H9 (cell line): ENCODE measurements at regions not wholly inside any gene's neighbourhood (a gene's known extent, or its start where the extent isn't known, plus 50 kb on each side); places are given as distances from the start of the nearest gene placed in this dataset.

Experiments used
- DNase-seq: peaks from one replicate; pipeline ENCODE4 v3.0.0-alpha.2; 2017
- H2AFZ ChIP-seq: one replicate; pipeline ENCODE4 v1.6.1; 2013; ENCODE audit warnings: mild to moderate bottlenecking, low read length, control low read depth, moderate library complexity
- H2AK5ac ChIP-seq: 2 replicates; pipeline ENCODE4 v1.6.1; 2013; ENCODE audit warnings: low read length, control low read depth, mixed read lengths; ENCODE audit not compliant: insufficient read length
- H2BK120ac ChIP-seq: one replicate; pipeline ENCODE4 v1.6.1; 2013; ENCODE audit warnings: low read depth, mild to moderate bottlenecking, low read length, control low read depth, inconsistent platforms; ENCODE audit not compliant: poor library complexity, severe bottlenecking
- H2BK12ac ChIP-seq: 2 replicates; pipeline ENCODE4 v1.6.1; 2013; ENCODE audit warnings: low read length, control low read depth, mixed read lengths, low read depth; ENCODE audit not compliant: insufficient read length
- H2BK15ac ChIP-seq: 2 replicates; pipeline ENCODE4 v1.6.1; 2013; ENCODE audit warnings: low read depth, low read length, control low read depth
- H2BK20ac ChIP-seq: one replicate; pipeline ENCODE4 v1.6.1; 2013; ENCODE audit warnings: low read depth, mild to moderate bottlenecking, low read length, control low read depth, inconsistent platforms; ENCODE audit not compliant: poor library complexity, severe bottlenecking
- H2BK5ac ChIP-seq: 2 replicates; pipeline ENCODE4 v1.6.1; 2013; ENCODE audit warnings: low read length, control low read depth, mixed read lengths; ENCODE audit not compliant: insufficient read length
- H3K14ac ChIP-seq: 2 replicates; pipeline ENCODE4 v1.6.1; 2013; ENCODE audit warnings: low read length, control low read depth; ENCODE audit not compliant: insufficient read depth
- H3K18ac ChIP-seq: 2 replicates; pipeline ENCODE4 v1.6.1; 2013; ENCODE audit warnings: low read depth, mild to moderate bottlenecking, mixed read lengths, low read length, control low read depth; ENCODE audit not compliant: insufficient read length
- H3K23ac ChIP-seq: 2 replicates; pipeline ENCODE4 v1.6.1; 2013; ENCODE audit warnings: low read length, control low read depth, mixed read lengths, low read depth; ENCODE audit not compliant: insufficient read length
- H3K23me2 ChIP-seq: 2 replicates; pipeline ENCODE4 v1.6.1; 2013; ENCODE audit warnings: low read depth, mild to moderate bottlenecking, mixed read lengths, low read length, control low read depth; ENCODE audit not compliant: insufficient read length, poor library complexity, severe bottlenecking
- H3K27ac ChIP-seq: 2 replicates; pipeline ENCODE4 v1.5.1; 2013; ENCODE audit warnings: low read length, control low read depth, mixed read lengths, low read depth; ENCODE audit not compliant: insufficient read length
- H3K27me3 ChIP-seq: 2 replicates; pipeline ENCODE4 v1.6.1; 2013; ENCODE audit warnings: low read length, control low read depth, inconsistent platforms; ENCODE audit not compliant: insufficient read depth
- H3K4ac ChIP-seq: 2 replicates; pipeline ENCODE4 v1.6.1; 2013; ENCODE audit warnings: low read depth, mild to moderate bottlenecking, control low read depth, inconsistent platforms, low read length, moderate library complexity
- H3K4me1 ChIP-seq: 2 replicates; pipeline ENCODE4 v1.6.1; 2013; ENCODE audit warnings: low read length, control low read depth, inconsistent platforms; ENCODE audit not compliant: insufficient read depth
- H3K4me2 ChIP-seq: 2 replicates; pipeline ENCODE4 v1.6.1; 2013; ENCODE audit warnings: low read length, control low read depth, mixed read lengths; ENCODE audit not compliant: insufficient read length, insufficient read depth
- H3K56ac ChIP-seq: 2 replicates; pipeline ENCODE4 v1.6.1; 2013; ENCODE audit warnings: low read depth, mild to moderate bottlenecking, mixed read lengths, low read length, control low read depth; ENCODE audit not compliant: insufficient read length
- H3K79me1 ChIP-seq: 2 replicates; pipeline ENCODE4 v1.6.1; 2013; ENCODE audit warnings: low read depth, mild to moderate bottlenecking, moderate library complexity, low read length, control low read depth, inconsistent platforms; ENCODE audit not compliant: insufficient read depth, poor library complexity, severe bottlenecking
- H3K79me2 ChIP-seq: 2 replicates; pipeline ENCODE4 v1.6.1; 2013; ENCODE audit warnings: low read length, control low read depth, inconsistent platforms; ENCODE audit not compliant: insufficient read depth
- H3K9ac ChIP-seq: 2 replicates; pipeline ENCODE4 v1.6.1; 2013; ENCODE audit warnings: low read length, control low read depth, mixed read lengths; ENCODE audit not compliant: insufficient read length; ENCODE audit errors: extremely low read depth
- H3K9me3 ChIP-seq: one replicate; pipeline ENCODE4 v1.6.1; 2013; ENCODE audit warnings: low read depth, low read length, inconsistent platforms; ENCODE audit not compliant: control insufficient read depth
- H3T11ph ChIP-seq: one replicate; pipeline ENCODE4 v1.6.1; 2013; ENCODE audit warnings: mild to moderate bottlenecking, low read length, control low read depth, inconsistent platforms
- H4K20me1 ChIP-seq: one replicate; pipeline ENCODE4 v1.6.1; 2013; ENCODE audit not compliant: control insufficient read depth, insufficient read length, insufficient read depth
- H4K5ac ChIP-seq: 2 replicates; pipeline ENCODE4 v1.6.1; 2013; ENCODE audit warnings: low read depth, mild to moderate bottlenecking, mixed read lengths, low read length, control low read depth; ENCODE audit not compliant: insufficient read length
- H4K8ac ChIP-seq: replicated peaks from 2 replicates; pipeline ENCODE4 v1.6.1; 2013; ENCODE audit warnings: low read length, control low read depth, mixed read lengths, low read depth; ENCODE audit not compliant: insufficient read length
- H4K91ac ChIP-seq: 2 replicates; pipeline ENCODE4 v1.6.1; 2013; ENCODE audit warnings: low read depth, mild to moderate bottlenecking, moderate library complexity, mixed read lengths, low read length, control low read depth; ENCODE audit not compliant: insufficient read length
- H3K27ac Mint-ChIP-seq, 3 experiments: 2 replicates in 2 of 3; 3 replicates in 1 of 3; pipeline ENCODE4 v1.8.0; 2020 to 2021; ENCODE audit warnings: mixed read lengths in 3 of 3, mild to moderate bottlenecking in 1 of 3, moderate library complexity in 1 of 3
- H3K27me3 Mint-ChIP-seq: 2 replicates; pipeline ENCODE4 v1.8.0; 2021; ENCODE audit warnings: low read depth, mild to moderate bottlenecking, moderate library complexity, mixed read lengths
- H3K36me3 Mint-ChIP-seq, 3 experiments: 2 replicates in 2 of 3; 3 replicates in 1 of 3; pipeline ENCODE4 v1.8.0; 2020 to 2021; ENCODE audit warnings: low read depth in 3 of 3, mixed read lengths in 3 of 3; ENCODE audit not compliant: insufficient read depth in 1 of 3
- H3K4me1 Mint-ChIP-seq, 2 experiments: 2 replicates each; pipeline ENCODE4 v1.8.0; 2020; ENCODE audit warnings: mixed read lengths in 2 of 2
- H3K4me3 Mint-ChIP-seq, 2 experiments: 2 replicates in 1 of 2; 3 replicates in 1 of 2; pipeline ENCODE4 v1.8.0; 2020 to 2021; ENCODE audit warnings: mild to moderate bottlenecking in 2 of 2, mixed read lengths in 2 of 2, moderate library complexity in 1 of 2
- H3K9me3 Mint-ChIP-seq, 2 experiments: 2 replicates in 1 of 2; 3 replicates in 1 of 2; pipeline ENCODE4 v1.8.0; 2020; ENCODE audit warnings: mild to moderate bottlenecking in 2 of 2, mixed read lengths in 2 of 2, moderate library complexity in 1 of 2
- whole genome bisulfite sequencing: extraction: QIAGEN DNeasy Blood & Tissue Kit; methylation state at CpG from one replicate; pipeline ENCODE4 v1.1.7; 2013; ENCODE audit warnings: missing lambda C conversion rate, low lambda C conversion rate, mixed read lengths; ENCODE audit not compliant: insufficient read length; ENCODE audit errors: extremely low coverage; 5-methylcytosine and 5-hydroxymethylcytosine counted together
- TF ChIP-seq, protein P1 (sequence below): fragments of 200-600 bp; sonication (generic); conservative IDR thresholded peaks from 3 replicates; pipeline ENCODE4 v1.8.0; 2021; ENCODE audit warnings: antibody characterized with exemption, mild to moderate bottlenecking

DNA sequence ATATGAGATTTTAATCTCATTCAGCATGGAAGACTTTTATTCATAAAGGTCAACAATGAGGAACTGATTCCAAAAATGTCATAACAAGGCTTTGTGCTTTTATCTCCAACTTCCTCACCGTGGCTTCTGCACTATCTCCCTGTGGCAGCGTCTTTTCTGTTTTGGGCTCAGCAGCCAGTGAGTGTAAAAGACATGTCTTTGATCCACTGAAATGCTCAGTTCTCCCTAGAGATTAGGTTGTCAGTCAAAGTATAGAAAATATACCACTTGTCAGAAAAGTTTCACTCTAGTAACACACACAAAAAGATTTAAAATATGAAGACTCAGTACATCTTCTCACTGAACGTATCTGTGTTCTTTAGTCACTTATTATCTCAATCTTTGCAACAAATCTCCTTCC, 901.8 kb upstream of the ZWINT start:
- H3K9ac ChIP-seq = no peak overlapping the region
- H3K9me3 ChIP-seq = no peaks in the 10 kb centered on the region
- H4K5ac ChIP-seq = no peak overlapping the region
- H2BK120ac ChIP-seq = no peak overlapping the region
- no peaks in the 10 kb centered on the region for H4K20me1 ChIP-seq
- H2BK12ac ChIP-seq = no peak overlapping the region
- H3T11ph ChIP-seq = no peak overlapping the region
- no peaks in the 10 kb centered on the region for H3K23me2 ChIP-seq
- no peak overlapping the region for H3K14ac ChIP-seq
- H3K27me3 ChIP-seq = no peaks in the 10 kb centered on the region
- H3K4me3 Mint-ChIP-seq = no peak overlapping the region
- no peak overlapping the region for H2AFZ ChIP-seq
- DNase-seq = no peak
- no peaks in the 10 kb centered on the region for H3K79me2 ChIP-seq
- H3K79me1 ChIP-seq = no peaks in the 10 kb centered on the region
- H2BK15ac ChIP-seq = no peak overlapping the region
- no peak overlapping the region for H3K4me2 ChIP-seq
- no peak overlapping the region for H3K4ac ChIP-seq
- H2BK5ac ChIP-seq = no peak overlapping the region
- no peaks in the 10 kb centered on the region for H3K9me3 Mint-ChIP-seq
- peaks cover 0 to 3% of the 10 kb centered on the region in 2 experiments; a peak in 1 of 4 replicates for H3K4me1 Mint-ChIP-seq
- H3K23ac ChIP-seq = no peak overlapping the region
- H3K27me3 Mint-ChIP-seq = no peaks in the 10 kb centered on the region; the same call in 1 of the 2 replicates
- no peak overlapping the region for H2AK5ac ChIP-seq
- H2BK20ac ChIP-seq = no peak overlapping the region
- no peaks in the 10 kb centered on the region for H3K4me1 ChIP-seq
- H3K36me3 Mint-ChIP-seq = no peaks in the 10 kb centered on the region
- no peak overlapping the region for H3K27ac ChIP-seq
- H3K27ac Mint-ChIP-seq = no peak overlapping the region
- TF ChIP-seq, protein P1, sequence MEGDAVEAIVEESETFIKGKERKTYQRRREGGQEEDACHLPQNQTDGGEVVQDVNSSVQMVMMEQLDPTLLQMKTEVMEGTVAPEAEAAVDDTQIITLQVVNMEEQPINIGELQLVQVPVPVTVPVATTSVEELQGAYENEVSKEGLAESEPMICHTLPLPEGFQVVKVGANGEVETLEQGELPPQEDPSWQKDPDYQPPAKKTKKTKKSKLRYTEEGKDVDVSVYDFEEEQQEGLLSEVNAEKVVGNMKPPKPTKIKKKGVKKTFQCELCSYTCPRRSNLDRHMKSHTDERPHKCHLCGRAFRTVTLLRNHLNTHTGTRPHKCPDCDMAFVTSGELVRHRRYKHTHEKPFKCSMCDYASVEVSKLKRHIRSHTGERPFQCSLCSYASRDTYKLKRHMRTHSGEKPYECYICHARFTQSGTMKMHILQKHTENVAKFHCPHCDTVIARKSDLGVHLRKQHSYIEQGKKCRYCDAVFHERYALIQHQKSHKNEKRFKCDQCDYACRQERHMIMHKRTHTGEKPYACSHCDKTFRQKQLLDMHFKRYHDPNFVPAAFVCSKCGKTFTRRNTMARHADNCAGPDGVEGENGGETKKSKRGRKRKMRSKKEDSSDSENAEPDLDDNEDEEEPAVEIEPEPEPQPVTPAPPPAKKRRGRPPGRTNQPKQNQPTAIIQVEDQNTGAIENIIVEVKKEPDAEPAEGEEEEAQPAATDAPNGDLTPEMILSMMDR = no peak
- no peak overlapping the region for H3K56ac ChIP-seq
- no CpG with 5 or more reads among the region's 3 CpGs for WGBS
- no peak overlapping the region for H3K18ac ChIP-seq
- no peak overlapping the region for H4K91ac ChIP-seq
- H4K8ac ChIP-seq = no peak overlapping the region
